ENCODE measurements at regions not wholly inside any gene's neighbourhood (a gene's known extent, or its start where the extent isn't known, plus 50 kb on each side); places are given as distances from the start of the nearest gene placed in this dataset.
A peak's percentile ranks its signal among the peaks of the same experiment; 100 is the strongest.

GRCh38 chrX:143095816-143096215 is 70.1 kb downstream of the SPANXN4 start:
- Histone ChIP-seq H3K4ac (ENCODE audit: low read depth, low read length) (no peak overlapping the region), H3K27ac (ENCODE audit: low read depth, low read length) (no peak overlapping the region), H3K23ac (ENCODE audit: low read length) (no peak overlapping the region), H3K56ac (ENCODE audit: low read length) (no peak overlapping the region), H3K9ac (ENCODE audit: low read length) (no peak overlapping the region), H3K36me3 (ENCODE audit: control insufficient read depth, insufficient read depth, low read length) (no peaks in the 10 kb centered on the region), H3K4me1 (ENCODE audit: control insufficient read depth, low read depth, low read length) (no peaks in the 10 kb centered on the region), H3K27me3 (ENCODE audit: insufficient read depth, low read length, poor library complexity) (no peaks in the 10 kb centered on the region), H2AK5ac (ENCODE audit: low read length) (no peak overlapping the region), H3K4me3 (ENCODE audit: low read length) (no peak overlapping the region), H3K79me2 (ENCODE audit: control insufficient read depth, insufficient read depth, low read length) (no peaks in the 10 kb centered on the region), H3K4me2 (ENCODE audit: low read length) (no peak overlapping the region), H2BK15ac (replicated peaks; ENCODE audit: low read depth) (no peak overlapping the region), H4K8ac (ENCODE audit: low read depth, low read length) (no peak overlapping the region), H4K5ac (ENCODE audit: low read length) (no peak overlapping the region), H2BK5ac (ENCODE audit: low read length) (no peak overlapping the region), H2BK120ac (ENCODE audit: low read depth, low read length) (no peak overlapping the region), H3K18ac (ENCODE audit: low read length) (no peak overlapping the region), H3K79me1 (ENCODE audit: low read length) (no peaks in the 10 kb centered on the region)
- no peak for DNase-seq

DNA sequence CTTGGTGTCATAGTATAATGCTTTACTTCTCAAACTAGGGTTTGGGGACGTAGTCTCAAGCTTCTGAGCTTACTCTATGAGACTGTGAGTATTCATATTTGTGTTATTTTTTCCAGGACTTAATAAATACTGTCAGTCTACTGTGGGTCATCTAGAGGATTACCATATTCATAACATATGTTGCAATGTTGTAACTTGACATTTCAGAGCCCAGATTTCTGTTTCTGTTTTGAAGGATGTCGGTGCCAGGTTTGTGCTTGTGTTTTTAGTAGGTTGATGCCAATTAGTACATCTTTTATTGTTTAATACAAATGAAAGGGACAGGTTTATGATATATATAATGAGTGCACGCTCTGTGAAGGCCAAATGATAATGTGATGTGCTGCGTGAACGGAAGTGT is 69.6 kb downstream of the SPANXN4 start:
- DNase-seq = no peak
- H3K36me3 ChIP-seq (ENCODE audit: control insufficient read depth, insufficient read depth, low read length) = no peaks in the 10 kb centered on the region
- no peak overlapping the region for H3K4me3 ChIP-seq (ENCODE audit: low read length)
- no peak overlapping the region for H3K4me2 ChIP-seq (ENCODE audit: low read length)
- H3K9ac ChIP-seq (ENCODE audit: low read length) = no peak overlapping the region
- H3K4ac ChIP-seq (ENCODE audit: low read depth, low read length) = no peak overlapping the region
- H3K79me2 ChIP-seq (ENCODE audit: control insufficient read depth, insufficient read depth, low read length) = no peaks in the 10 kb centered on the region
- no peak overlapping the region for H4K5ac ChIP-seq (ENCODE audit: low read length)
- no peak overlapping the region for H2BK15ac ChIP-seq (replicated peaks; ENCODE audit: low read depth)
- H2BK5ac ChIP-seq (ENCODE audit: low read length) = no peak overlapping the region
- H2AK5ac ChIP-seq (ENCODE audit: low read length) = no peak overlapping the region
- WGBS (ENCODE audit: extremely low coverage, insufficient coverage, low lambda C conversion rate) = no CpG with 5 or more reads among the region's 5 CpGs
- H3K27me3 ChIP-seq (ENCODE audit: insufficient read depth, low read length, poor library complexity) = no peaks in the 10 kb centered on the region
- no peak overlapping the region for H3K18ac ChIP-seq (ENCODE audit: low read length)
- H4K8ac ChIP-seq (ENCODE audit: low read depth, low read length) = no peak overlapping the region
- no peak overlapping the region for H3K27ac ChIP-seq (ENCODE audit: low read depth, low read length)
- no peak overlapping the region for H2BK120ac ChIP-seq (ENCODE audit: low read depth, low read length)
- no peak overlapping the region for H3K23ac ChIP-seq (ENCODE audit: low read length)
- H3K79me1 ChIP-seq (ENCODE audit: low read length) = no peaks in the 10 kb centered on the region
- no peak overlapping the region for H3K56ac ChIP-seq (ENCODE audit: low read length)
- no peaks in the 10 kb centered on the region for H3K4me1 ChIP-seq (ENCODE audit: control insufficient read depth, low read depth, low read length)

DNA sequence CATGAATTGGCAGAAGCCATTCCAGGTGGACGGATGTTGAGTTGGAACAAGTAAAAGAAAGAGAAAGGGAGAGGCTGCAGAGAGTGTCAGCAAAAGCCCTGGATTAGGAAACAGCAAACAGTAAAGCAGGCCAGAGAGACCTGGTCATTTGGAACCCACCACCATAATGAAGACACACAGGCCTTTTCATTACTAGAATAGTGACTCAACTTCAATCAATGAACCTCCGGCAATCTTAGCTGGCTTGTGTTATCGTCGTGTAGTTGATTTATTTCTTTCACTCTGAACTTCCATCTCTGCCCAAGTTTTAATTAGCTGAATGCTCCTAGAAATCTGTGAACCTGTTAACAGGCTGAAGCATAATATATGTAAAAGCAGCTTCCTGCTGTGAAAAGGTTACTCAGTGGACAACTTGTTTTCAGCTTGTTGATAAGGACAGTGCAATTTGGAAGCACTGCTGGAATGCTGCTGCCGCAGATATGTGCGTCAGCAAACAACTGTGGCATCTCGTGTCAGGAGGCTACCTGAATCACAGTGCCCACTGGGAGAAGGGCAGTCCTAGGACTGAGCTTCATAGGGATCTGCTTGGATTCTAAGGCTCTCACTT is 68.8 kb downstream of the SPANXN4 start:
- no peak overlapping the region for H3K4me2 ChIP-seq (ENCODE audit: low read length)
- no peak overlapping the region for H3K23ac ChIP-seq (ENCODE audit: low read length)
- no CpG with 5 or more reads among the region's 7 CpGs for WGBS (ENCODE audit: extremely low coverage, insufficient coverage, low lambda C conversion rate)
- no peak overlapping the region for H4K8ac ChIP-seq (ENCODE audit: low read depth, low read length)
- H2BK120ac ChIP-seq (ENCODE audit: low read depth, low read length) = no peak overlapping the region
- H3K4ac ChIP-seq (ENCODE audit: low read depth, low read length) = no peak overlapping the region
- no peak overlapping the region for H2AK5ac ChIP-seq (ENCODE audit: low read length)
- no peaks in the 10 kb centered on the region for H3K4me1 ChIP-seq (ENCODE audit: control insufficient read depth, low read depth, low read length)
- H3K56ac ChIP-seq (ENCODE audit: low read length) = no peak overlapping the region
- no peak overlapping the region for H4K5ac ChIP-seq (ENCODE audit: low read length)
- H2BK15ac ChIP-seq (replicated peaks; ENCODE audit: low read depth) = no peak overlapping the region
- H2BK5ac ChIP-seq (ENCODE audit: low read length) = no peak overlapping the region
- H3K27ac ChIP-seq (ENCODE audit: low read depth, low read length) = no peak overlapping the region
- H3K4me3 ChIP-seq (ENCODE audit: low read length) = no peak overlapping the region
- H3K9ac ChIP-seq (ENCODE audit: low read length) = no peak overlapping the region
- H3K27me3 ChIP-seq (ENCODE audit: insufficient read depth, low read length, poor library complexity) = no peaks in the 10 kb centered on the region
- DNase-seq = peak; percentile 0
- no peaks in the 10 kb centered on the region for H3K79me1 ChIP-seq (ENCODE audit: low read length)
- H3K36me3 ChIP-seq (ENCODE audit: control insufficient read depth, insufficient read depth, low read length) = no peaks in the 10 kb centered on the region
- H3K18ac ChIP-seq (ENCODE audit: low read length) = no peak overlapping the region
- no peaks in the 10 kb centered on the region for H3K79me2 ChIP-seq (ENCODE audit: control insufficient read depth, insufficient read depth, low read length)

Data from mesendoderm (in vitro differentiated cells).